GM12892 (cell line): ENCODE measurements at regions not wholly inside any gene's neighbourhood (a gene's known extent, or its start where the extent isn't known, plus 50 kb on each side); places are given as distances from the start of the nearest gene placed in this dataset.

Source experiments
- POLR2AphosphoS5 ChIP-seq: IDR thresholded peaks from 2 replicates; pipeline ENCODE4 v1.6.1; 2011; ENCODE audit warnings: low read depth, low read length, control low read depth
- TAF1 ChIP-seq: IDR thresholded peaks from 2 replicates; pipeline ENCODE4 v1.6.1; 2011; ENCODE audit warnings: low read depth, mild to moderate bottlenecking, control low read depth, low read length, borderline replicate concordance

DNA sequence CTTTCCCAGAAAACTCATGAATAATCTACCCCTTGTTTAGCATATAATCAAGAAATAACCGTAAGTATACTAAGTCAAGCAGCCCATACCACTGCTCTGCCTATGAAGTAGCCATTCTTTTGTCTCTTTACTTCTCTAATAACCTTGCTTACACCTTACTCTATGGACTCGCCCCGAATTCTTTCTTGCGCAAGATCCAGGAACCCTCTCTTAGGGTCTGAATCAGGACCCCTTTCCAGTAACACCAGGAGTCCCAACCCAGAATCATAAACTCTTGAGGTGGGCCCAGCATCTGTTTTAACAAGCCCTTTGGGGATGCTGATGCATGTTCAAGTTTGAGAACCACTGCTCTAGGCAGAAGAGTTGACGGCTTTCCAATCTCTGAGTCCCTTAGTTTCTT, 119.6 kb downstream of the BEND2 start:
- TF ChIP-seq POLR2AphosphoS5 (no peak), TAF1 (no peak)
